GM21367 (cell line): ENCODE measurements at regions not wholly inside any gene's neighbourhood (a gene's known extent, or its start where the extent isn't known, plus 50 kb on each side); places are given as distances from the start of the nearest gene placed in this dataset.
"Not testable (repeated sequence)": the region's sequence is repeated elsewhere in the genome, so short reads cannot be mapped to it uniquely, and the experiment has no call there.

Experiments
- ATAC-seq: cut with Tn5 transposase; IDR thresholded peaks from one replicate; pipeline ENCODE4 v1.9.1; 2021; ENCODE audit not compliant: unreplicated experiment

DNA sequence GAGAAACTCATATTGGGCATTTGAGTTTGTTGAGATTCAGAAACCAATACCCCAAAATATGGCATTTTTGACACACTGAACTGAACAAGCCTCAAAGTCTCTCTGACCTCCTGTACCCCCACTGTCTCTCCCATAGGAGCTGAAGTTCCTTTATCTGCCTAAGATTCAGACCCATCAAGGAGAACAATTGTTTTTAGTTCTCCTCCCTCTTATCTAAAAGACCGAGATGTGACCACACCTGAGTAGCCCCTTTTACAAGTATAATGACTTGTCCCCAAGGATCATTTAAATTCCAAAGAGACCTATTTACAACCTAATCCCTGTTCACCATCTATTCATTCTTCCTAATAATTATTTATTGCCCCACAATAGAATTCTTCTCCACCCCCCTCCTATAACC is 122.1 kb upstream of the PLAAT1 start:
- no peak for ATAC-seq

GRCh38 chr3:193119926-193120325 is 121.1 kb upstream of the PLAAT1 start:
- no peak for ATAC-seq

GRCh38 chr3:193124861-193125260 is 116.2 kb upstream of the PLAAT1 start:
- no peak for ATAC-seq

GRCh38 chr3:193129607-193130006 is 111.4 kb upstream of the PLAAT1 start:
- ATAC-seq = no peak

DNA sequence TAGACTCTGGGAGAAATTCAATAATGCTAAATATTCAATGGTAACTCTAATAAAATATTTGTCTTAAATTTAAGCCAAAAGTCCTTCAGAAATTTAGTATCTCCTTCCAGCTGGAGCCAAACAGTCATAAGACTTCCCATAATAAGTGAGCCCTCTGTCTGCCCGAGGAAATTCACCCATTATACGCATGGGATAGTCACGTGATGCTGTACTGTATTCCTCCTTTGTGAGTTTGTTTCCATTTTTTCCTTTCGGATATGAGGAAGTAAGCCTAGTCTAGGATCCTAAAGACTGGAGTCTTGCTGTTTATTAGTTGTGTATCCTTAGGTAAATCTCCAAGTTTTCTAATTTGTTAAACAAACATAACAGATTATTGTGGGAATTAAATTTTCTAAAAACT is 110.4 kb upstream of the PLAAT1 start:
- no peak for ATAC-seq

- ATAC-seq = no peak
Measured at GRCh38 chr3:193132241-193132640, 108.8 kb upstream of the PLAAT1 start.

- ATAC-seq = no peak
Measured at GRCh38 chr3:193132964-193133363, 108.1 kb upstream of the PLAAT1 start.

DNA sequence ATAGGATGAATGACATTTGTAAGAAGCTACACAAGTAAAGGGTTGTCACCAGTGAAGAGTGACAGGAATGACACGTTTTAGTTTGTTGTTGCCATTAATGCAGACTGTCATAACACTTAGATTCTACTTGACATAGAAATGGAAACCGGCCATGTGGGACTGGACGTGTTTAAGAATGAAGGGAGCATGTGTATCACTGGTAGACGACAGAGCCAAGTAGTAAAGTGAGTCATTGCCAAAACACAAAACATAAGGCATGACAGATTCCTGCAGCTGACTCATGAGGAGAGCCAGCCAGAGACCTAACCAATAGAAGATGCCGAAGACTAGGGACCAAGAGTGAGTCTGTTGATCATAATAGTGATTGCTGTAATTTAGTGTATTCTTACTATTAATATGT is 106.2 kb upstream of the PLAAT1 start:
- ATAC-seq = no peak

GRCh38 chr3:193140381-193140780 is 100.6 kb upstream of the PLAAT1 start:
- no peak for ATAC-seq

DNA sequence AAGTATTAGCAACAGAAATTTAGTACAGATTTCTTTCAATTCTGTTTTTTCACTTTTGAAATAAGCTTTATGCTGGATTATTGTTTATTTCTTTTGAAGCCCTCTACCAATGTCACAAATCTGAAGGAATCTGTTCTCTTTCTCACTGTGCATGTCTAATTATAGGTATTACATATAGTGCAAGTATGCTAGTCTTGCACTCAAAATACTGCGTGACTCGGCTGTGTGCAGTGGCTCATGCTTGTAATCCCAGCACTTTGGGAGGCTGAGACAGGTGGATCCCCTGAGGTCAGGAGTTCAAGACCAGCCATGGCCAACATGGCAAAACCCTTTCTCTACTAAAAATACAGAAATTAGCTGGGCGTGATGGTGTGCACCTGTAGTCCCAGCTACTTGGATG is 95.8 kb upstream of the PLAAT1 start:
- no peak for ATAC-seq

GRCh38 chr3:193148688-193149473 is 92.1 kb upstream of the PLAAT1 start:
- ATAC-seq = no peak

DNA sequence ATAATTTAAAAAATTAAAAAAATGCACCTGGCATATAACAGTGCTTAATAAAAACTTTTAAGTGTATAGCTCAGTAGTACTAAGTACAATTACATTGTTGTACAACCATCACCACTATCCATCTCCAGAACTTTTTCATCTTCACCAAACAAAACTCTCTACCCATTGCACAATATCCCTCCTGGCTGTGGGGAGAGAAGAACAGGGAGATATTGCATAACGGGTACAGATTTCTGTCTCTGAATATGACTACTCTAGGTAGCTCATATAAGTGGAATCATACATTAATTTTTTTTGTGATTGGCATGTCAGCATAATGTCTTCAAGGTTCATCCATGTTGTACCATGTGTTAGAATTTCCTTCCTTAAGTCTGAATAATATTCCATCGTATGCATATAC is 91.0 kb upstream of the PLAAT1 start:
- ATAC-seq = no peak

GRCh38 chr3:193155044-193155781 is 85.8 kb upstream of the PLAAT1 start:
- ATAC-seq = not testable (repeated sequence)

- no peak for ATAC-seq
Measured at GRCh38 chr3:193157051-193157450, 84.0 kb upstream of the PLAAT1 start.

DNA sequence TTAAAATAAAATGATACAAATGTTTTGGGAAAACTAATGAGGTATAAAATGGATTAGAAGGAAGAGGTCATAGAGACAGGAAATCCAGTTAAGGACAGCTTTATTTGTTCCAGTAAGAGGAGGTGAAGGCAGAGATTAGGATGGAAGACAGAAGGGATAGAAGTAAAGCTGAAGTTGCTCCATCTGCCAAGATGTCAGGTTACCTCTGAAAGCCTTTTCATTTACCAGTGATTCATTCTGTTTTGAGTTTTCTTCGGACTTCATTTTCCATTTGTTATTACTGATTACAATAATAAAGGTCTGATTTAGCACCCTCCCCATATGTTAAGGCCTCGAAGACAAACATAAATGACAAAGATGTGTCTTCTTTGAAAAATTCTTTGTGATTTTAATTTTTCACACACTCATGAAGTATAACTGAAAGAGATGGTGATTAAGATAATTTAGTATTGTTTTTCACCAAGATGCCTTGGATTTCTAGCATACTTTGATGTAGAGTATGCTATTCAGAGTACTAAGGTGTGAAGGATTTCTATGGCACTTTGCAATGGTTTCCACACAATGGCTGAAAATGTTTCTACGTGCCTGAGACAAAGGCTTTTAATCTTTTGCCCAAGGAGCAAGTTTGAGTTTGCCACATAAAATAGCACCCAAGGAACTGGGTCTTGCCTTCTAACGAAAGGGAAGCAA is 75.4 kb upstream of the PLAAT1 start:
- no peak for ATAC-seq

DNA sequence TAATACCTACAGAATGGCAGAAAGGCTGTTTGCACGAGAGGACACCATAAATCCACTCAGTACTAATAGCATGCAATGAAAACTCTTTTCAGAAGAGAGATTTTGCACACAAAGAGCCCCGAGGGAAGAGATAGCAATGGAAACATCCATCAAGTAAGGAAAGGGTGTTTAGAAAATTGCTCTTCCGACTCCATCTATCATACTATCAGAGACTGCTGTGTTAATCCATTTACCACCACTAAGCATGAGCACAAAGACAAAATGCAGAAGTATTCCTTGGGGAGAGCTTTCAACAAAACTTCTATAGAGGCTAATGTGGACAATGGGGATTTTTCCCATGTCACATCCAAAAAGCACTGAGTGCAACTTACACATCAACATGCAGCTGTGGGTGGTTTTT is 72.1 kb upstream of the PLAAT1 start:
- ATAC-seq = no peak

- no peak for ATAC-seq
Measured at GRCh38 chr3:193174140-193174539, 66.9 kb upstream of the PLAAT1 start.

GRCh38 chr3:193179332-193180012 is 61.5 kb upstream of the PLAAT1 start:
- ATAC-seq = not testable (repeated sequence)

DNA sequence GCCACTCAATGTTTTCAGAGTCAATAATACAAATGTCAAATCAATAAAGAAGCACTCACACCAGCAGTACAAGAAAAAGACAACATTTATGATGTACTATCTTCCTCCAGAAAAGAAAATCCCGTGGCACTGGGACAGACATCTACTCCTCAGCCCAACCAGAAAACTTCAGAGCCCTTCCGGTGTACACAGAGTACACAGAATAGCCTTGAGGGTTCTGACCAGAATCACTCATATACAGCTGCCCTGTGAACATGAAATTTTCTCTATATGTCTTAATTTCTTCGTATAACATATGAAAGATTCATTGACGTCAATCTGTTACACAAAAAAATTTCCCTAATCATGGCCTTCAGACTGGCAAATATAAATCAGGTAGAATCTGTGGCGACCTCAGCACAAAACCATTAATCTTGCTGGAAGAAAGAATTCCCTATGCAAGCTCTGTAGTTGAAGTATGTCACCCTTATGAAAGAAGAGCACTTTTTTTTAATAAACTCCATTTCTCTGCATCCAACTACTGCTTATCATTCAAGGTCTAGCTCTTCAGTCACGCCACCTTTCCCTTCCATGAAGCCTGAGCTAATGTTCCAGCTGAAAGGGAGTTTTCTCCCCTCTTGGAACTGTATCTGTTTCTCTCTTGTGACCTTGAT is 53.8 kb upstream of the PLAAT1 start:
- no peak for ATAC-seq

DNA sequence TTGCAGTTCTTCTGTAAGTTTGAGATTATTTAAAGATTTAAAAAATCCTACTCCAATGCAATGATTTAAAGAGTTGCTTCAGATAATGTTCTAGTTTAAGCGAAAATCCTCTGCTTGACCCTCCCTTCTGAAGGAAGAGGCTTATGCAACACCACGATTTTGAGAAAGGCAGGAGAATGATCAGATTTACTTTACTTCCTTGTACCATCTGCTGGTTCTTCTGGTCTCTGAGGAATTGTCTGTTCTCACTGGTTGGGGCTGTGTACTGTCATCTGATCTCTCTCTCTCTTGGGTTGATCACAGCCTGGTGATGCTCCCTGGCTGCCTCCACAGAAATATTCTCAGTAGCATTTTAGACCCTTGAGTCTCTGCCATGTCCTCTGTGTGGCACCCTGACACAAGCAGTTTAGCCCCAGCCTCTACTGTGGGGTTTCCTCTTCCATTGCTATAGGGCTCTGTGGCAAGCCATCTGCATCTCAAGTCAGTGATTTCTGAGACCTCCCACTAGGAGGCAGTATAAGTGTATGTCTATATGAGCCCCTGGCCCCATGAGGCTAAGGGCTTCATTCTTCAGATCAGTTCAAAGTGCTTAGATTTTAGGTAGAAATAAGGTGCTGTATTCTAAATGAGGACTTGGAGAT is 50.8 kb upstream of the PLAAT1 start:
- peak; percentile 82 for ATAC-seq
